GM20000 (cell line): ENCODE measurements at regions not wholly inside any gene's neighbourhood (a gene's known extent, or its start where the extent isn't known, plus 50 kb on each side); places are given as distances from the start of the nearest gene placed in this dataset.

ENCODE experiments used
- DNase-seq: peaks from one replicate; pipeline ENCODE4 v3.0.0; 2012; ENCODE audit warnings: low spot score
- CTCF ChIP-seq: IDR thresholded peaks from 2 replicates; pipeline ENCODE4 v1.5.1; 2012; ENCODE audit warnings: mild to moderate bottlenecking, control low read depth; ENCODE audit errors: extremely low read depth, missing control alignments

- DNase-seq, result no peak
These were observed 52.6 kb upstream of the SP8 start for GRCh38 chr7:20839196-20839735.

GRCh38 chr7:20839987-20840386, 53.3 kb upstream of the SP8 start:
- DNase-seq, result no peak
- no peak for TF ChIP-seq CTCF

More at GRCh38 chr7:20839196-20839735, 52.6 kb upstream of the SP8 start:
- TF ChIP-seq CTCF, result no peak

- TF ChIP-seq CTCF, result no peak
These were observed 60.1 kb upstream of the SP8 start for GRCh38 chr7:20846791-20847190.

GRCh38 chr7:20858951-20859350, 72.3 kb upstream of the SP8 start:
- no peak for DNase-seq
- TF ChIP-seq CTCF, result no peak

More at GRCh38 chr7:20846791-20847190, 60.1 kb upstream of the SP8 start:
- DNase-seq, result no peak

GRCh38 chr7:20861468-20861867, 74.8 kb upstream of the SP8 start:
- TF ChIP-seq CTCF, result no peak
- no peak for DNase-seq

- no peak for TF ChIP-seq CTCF
- no peak for DNase-seq
These were observed 75.9 kb upstream of the SP8 start for GRCh38 chr7:20862554-20862953.

GRCh38 chr7:20864221-20864620, 77.5 kb upstream of the SP8 start:
- DNase-seq, result no peak

More at GRCh38 chr7:20864221-20864620, 77.5 kb upstream of the SP8 start:
- TF ChIP-seq CTCF, result no peak
